Brain microvascular endothelial cell (primary cell): ENCODE measurements at regions not wholly inside any gene's neighbourhood (a gene's known extent, or its start where the extent isn't known, plus 50 kb on each side); places are given as distances from the start of the nearest gene placed in this dataset.

Source experiments
- DNase-seq: peaks from one replicate; pipeline ENCODE4 v3.0.0-alpha.2; 2020
- H3K27ac ChIP-seq: fragments of 250-450 bp; sonication (Bioruptor Pico); 2 replicates; pipeline ENCODE4 v1.5.1; 2020; ENCODE audit warnings: mild to moderate bottlenecking, moderate library complexity
- H3K27me3 ChIP-seq: fragments of 250-450 bp; sonication (Bioruptor Pico); replicated peaks from 2 replicates; pipeline ENCODE4 v1.5.1; 2020; ENCODE audit warnings: mild to moderate bottlenecking
- H3K36me3 ChIP-seq: fragments of 250-450 bp; sonication (Bioruptor Pico); replicated peaks from 2 replicates; pipeline ENCODE4 v1.5.1; 2020; ENCODE audit warnings: mild to moderate bottlenecking
- H3K4me3 ChIP-seq: 2 replicates; pipeline ENCODE4 v1.5.1; 2011; ENCODE audit warnings: low read depth, mild to moderate bottlenecking, control low read depth, low read length, moderate library complexity
- CTCF ChIP-seq: IDR thresholded peaks from 2 replicates; pipeline ENCODE4 v1.5.1; 2011; ENCODE audit warnings: low read depth, mild to moderate bottlenecking, moderate library complexity, low read length, control low read depth, inconsistent platforms; ENCODE audit errors: missing control alignments
- in situ Hi-C: cut with HindIII; loops from 2 replicates; pipeline ENCODE4 v1.10.0; 2017; ENCODE audit warnings: low sequenced_read_pairs, low pct_ligation_motif_present

- Histone ChIP-seq H3K27me3 (no peaks in the 10 kb centered on the region), H3K4me3 (no peak overlapping the region), H3K36me3 (no peaks in the 10 kb centered on the region), H3K27ac (no peak overlapping the region)
- TF ChIP-seq CTCF: no peak
- no peak for DNase-seq
- in situ Hi-C loops: no loop called here
Measured at GRCh38 chr4:96566755-96567154, 726.9 kb downstream of the PDHA2 start.

GRCh38 chr4:96585304-96585703, 745.4 kb downstream of the PDHA2 start:
- Histone ChIP-seq H3K4me3 (no peak overlapping the region), H3K36me3 (no peaks in the 10 kb centered on the region), H3K27me3 (no peaks in the 10 kb centered on the region), H3K27ac (no peak overlapping the region)
- no peak for DNase-seq
- in situ Hi-C loops: no loop called here
- TF ChIP-seq CTCF: no peak

GRCh38 chr4:96593422-96593821, 753.5 kb downstream of the PDHA2 start:
- no peak for DNase-seq
- Histone ChIP-seq H3K27ac (no peak overlapping the region), H3K36me3 (no peaks in the 10 kb centered on the region), H3K4me3 (no peak overlapping the region), H3K27me3 (no peaks in the 10 kb centered on the region)
- in situ Hi-C loops: no loop called here
- no peak for TF ChIP-seq CTCF

GRCh38 chr4:96598465-96598864, 758.6 kb downstream of the PDHA2 start:
- in situ Hi-C loops: no loop called here

GRCh38 chr4:96599752-96600151, 759.9 kb downstream of the PDHA2 start:
- no peak for TF ChIP-seq CTCF
- no peak for DNase-seq
- in situ Hi-C loops: no loop called here
- Histone ChIP-seq H3K4me3 (no peak overlapping the region), H3K27ac (no peak overlapping the region), H3K36me3 (no peaks in the 10 kb centered on the region), H3K27me3 (no peaks in the 10 kb centered on the region)

More at GRCh38 chr4:96598465-96598864, 758.6 kb downstream of the PDHA2 start:
- Histone ChIP-seq H3K27me3 (no peaks in the 10 kb centered on the region), H3K36me3 (no peaks in the 10 kb centered on the region), H3K4me3 (no peak overlapping the region), H3K27ac (no peak overlapping the region)
- no peak for DNase-seq
- TF ChIP-seq CTCF: no peak

GRCh38 chr4:96602661-96603060, 762.8 kb downstream of the PDHA2 start:
- TF ChIP-seq CTCF: no peak
- no peaks in the 10 kb centered on the region for H3K36me3 ChIP-seq
- no peak overlapping the region for H3K4me3 ChIP-seq
- H3K27ac ChIP-seq: no peak overlapping the region
- no peaks in the 10 kb centered on the region for H3K27me3 ChIP-seq
- no peak for DNase-seq
- in situ Hi-C loops: no loop called here
